ENCODE measurements at regions not wholly inside any gene's neighbourhood (a gene's known extent, or its start where the extent isn't known, plus 50 kb on each side); places are given as distances from the start of the nearest gene placed in this dataset.

DNA sequence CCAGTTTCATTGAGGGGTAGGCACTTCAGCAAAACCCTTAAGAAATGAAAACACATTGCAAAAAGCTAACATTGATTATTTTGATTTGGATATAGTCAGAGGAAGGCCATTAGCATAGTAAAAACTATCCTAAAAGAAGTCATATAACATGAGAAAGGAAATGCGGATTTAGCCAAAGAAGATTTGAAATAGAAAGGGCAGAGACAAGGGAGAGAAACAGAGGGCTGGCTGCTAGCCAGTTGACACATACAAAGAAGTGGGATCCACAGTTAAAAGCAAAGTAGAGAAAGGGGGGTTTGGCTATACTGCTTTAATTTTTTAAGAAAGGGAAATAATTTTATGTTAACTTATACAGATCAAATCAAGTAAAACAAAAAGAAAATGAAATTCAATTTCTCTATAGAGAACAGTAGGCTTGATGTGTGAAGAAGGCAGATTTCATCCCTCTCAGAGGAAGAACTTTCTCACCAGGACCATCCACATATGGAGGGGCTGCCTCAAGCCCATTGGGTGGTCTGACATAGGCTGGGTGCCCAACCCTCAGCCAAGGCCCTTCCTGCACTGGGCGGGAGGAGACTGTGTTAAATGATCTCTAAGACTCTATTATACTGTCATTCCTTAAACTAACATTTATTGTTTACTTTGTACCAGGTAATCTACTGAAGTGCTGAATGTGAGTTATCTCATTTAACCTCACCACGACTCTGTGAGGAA lies 420.3 kb downstream of the CCDC91 start:
- H3K4me2 ChIP-seq (ENCODE audit: control insufficient read depth, extremely low read depth, insufficient read depth, low read depth, low read length), result no peak overlapping the region
- H3K27ac ChIP-seq (ENCODE audit: control insufficient read depth, insufficient read depth, low read length), result no peak overlapping the region
- H3K9me1 ChIP-seq (ENCODE audit: control insufficient read depth, extremely low read depth, insufficient read depth, low read length), result no peaks in the 10 kb centered on the region
- no peaks in the 10 kb centered on the region for H4K20me1 ChIP-seq (ENCODE audit: control insufficient read depth, extremely low read depth, insufficient read depth, low read length)
- H3K9ac ChIP-seq (ENCODE audit: control insufficient read depth, extremely low read depth, insufficient read depth, low read length), result no peak overlapping the region
- no peaks in the 10 kb centered on the region for H3K79me2 ChIP-seq (ENCODE audit: control insufficient read depth, insufficient read depth, low read length)
- no peaks in the 10 kb centered on the region for H3K27me3 ChIP-seq (ENCODE audit: control insufficient read depth, extremely low read depth, insufficient read depth, low read length)
- FAIRE-seq (no peak), DNase-seq (ENCODE audit: low read depth, low spot score) (no peak)
- no peak overlapping the region for H2AFZ ChIP-seq (ENCODE audit: control insufficient read depth, low read length)
- dilution Hi-C loops (cut with MboI; ENCODE audit: extremely low pct_ligation_motif_present, low sequenced_read_pairs), result no loop called here
- H3K4me1 ChIP-seq (ENCODE audit: control insufficient read depth, extremely low read depth, insufficient read depth, low read length), result no peaks in the 10 kb centered on the region
- no peak overlapping the region for H3K4me3 ChIP-seq (ENCODE audit: control insufficient read depth in 2 of 3, extremely low read depth in 1 of 3, insufficient read depth in 2 of 3, low read depth in 1 of 3, low read length in 3 of 3)
- H3K36me3 ChIP-seq (ENCODE audit: control insufficient read depth in 2 of 2, extremely low read depth in 1 of 2, insufficient read depth in 2 of 2, low read length in 2 of 2), result no peaks in the 10 kb centered on the region
- no peaks in the 10 kb centered on the region for H3K9me3 ChIP-seq (ENCODE audit: control insufficient read depth, low read depth, low read length)
- TF ChIP-seq, protein P1, sequence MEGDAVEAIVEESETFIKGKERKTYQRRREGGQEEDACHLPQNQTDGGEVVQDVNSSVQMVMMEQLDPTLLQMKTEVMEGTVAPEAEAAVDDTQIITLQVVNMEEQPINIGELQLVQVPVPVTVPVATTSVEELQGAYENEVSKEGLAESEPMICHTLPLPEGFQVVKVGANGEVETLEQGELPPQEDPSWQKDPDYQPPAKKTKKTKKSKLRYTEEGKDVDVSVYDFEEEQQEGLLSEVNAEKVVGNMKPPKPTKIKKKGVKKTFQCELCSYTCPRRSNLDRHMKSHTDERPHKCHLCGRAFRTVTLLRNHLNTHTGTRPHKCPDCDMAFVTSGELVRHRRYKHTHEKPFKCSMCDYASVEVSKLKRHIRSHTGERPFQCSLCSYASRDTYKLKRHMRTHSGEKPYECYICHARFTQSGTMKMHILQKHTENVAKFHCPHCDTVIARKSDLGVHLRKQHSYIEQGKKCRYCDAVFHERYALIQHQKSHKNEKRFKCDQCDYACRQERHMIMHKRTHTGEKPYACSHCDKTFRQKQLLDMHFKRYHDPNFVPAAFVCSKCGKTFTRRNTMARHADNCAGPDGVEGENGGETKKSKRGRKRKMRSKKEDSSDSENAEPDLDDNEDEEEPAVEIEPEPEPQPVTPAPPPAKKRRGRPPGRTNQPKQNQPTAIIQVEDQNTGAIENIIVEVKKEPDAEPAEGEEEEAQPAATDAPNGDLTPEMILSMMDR (optimal IDR thresholded peaks at IDR 0.05 in 1 of 3, IDR thresholded peaks at IDR 0.05 in 1 of 3, conservative IDR thresholded peaks at IDR 0.05 in 1 of 3; ENCODE audit: extremely low read depth in 1 of 3, insufficient read depth in 2 of 3, low read length in 3 of 3), result no peak
- no peak for TF ChIP-seq EZH2 (IDR thresholded peaks at IDR 0.05; ENCODE audit: low read length)

DNA sequence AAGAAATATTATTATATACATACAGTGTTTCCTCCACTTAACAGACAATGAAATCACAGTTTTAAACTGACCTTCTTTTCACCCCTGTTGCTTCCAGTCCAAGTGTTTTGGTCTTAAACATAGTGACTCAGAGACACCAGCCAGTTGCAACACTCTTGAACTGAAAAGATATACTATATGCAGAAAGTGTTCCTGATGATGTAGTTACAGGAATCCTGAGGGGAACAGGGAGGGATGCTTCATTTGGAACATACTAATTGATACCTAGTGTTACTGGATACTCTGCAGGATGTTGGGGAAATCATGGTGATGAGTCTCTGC lies 420.8 kb downstream of the CCDC91 start:
- no peak overlapping the region for H2AFZ ChIP-seq (ENCODE audit: control insufficient read depth, low read length)
- H3K27me3 ChIP-seq (ENCODE audit: control insufficient read depth, extremely low read depth, insufficient read depth, low read length), result no peaks in the 10 kb centered on the region
- dilution Hi-C loops (cut with MboI; ENCODE audit: extremely low pct_ligation_motif_present, low sequenced_read_pairs), result no loop called here
- H3K4me1 ChIP-seq (ENCODE audit: control insufficient read depth, extremely low read depth, insufficient read depth, low read length), result no peaks in the 10 kb centered on the region
- H3K4me2 ChIP-seq (ENCODE audit: control insufficient read depth, extremely low read depth, insufficient read depth, low read depth, low read length), result no peak overlapping the region
- no peaks in the 10 kb centered on the region for H3K9me3 ChIP-seq (ENCODE audit: control insufficient read depth, low read depth, low read length)
- no peaks in the 10 kb centered on the region for H3K79me2 ChIP-seq (ENCODE audit: control insufficient read depth, insufficient read depth, low read length)
- H3K9me1 ChIP-seq (ENCODE audit: control insufficient read depth, extremely low read depth, insufficient read depth, low read length), result no peaks in the 10 kb centered on the region
- FAIRE-seq (no peak), DNase-seq (ENCODE audit: low read depth, low spot score) (no peak)
- H3K36me3 ChIP-seq (ENCODE audit: control insufficient read depth in 2 of 2, extremely low read depth in 1 of 2, insufficient read depth in 2 of 2, low read length in 2 of 2), result no peaks in the 10 kb centered on the region
- H3K9ac ChIP-seq (ENCODE audit: control insufficient read depth, extremely low read depth, insufficient read depth, low read length), result no peak overlapping the region
- no peak overlapping the region for H3K27ac ChIP-seq (ENCODE audit: control insufficient read depth, insufficient read depth, low read length)
- no peak overlapping the region for H3K4me3 ChIP-seq (ENCODE audit: control insufficient read depth in 2 of 3, extremely low read depth in 1 of 3, insufficient read depth in 2 of 3, low read depth in 1 of 3, low read length in 3 of 3)
- H4K20me1 ChIP-seq (ENCODE audit: control insufficient read depth, extremely low read depth, insufficient read depth, low read length), result no peaks in the 10 kb centered on the region
- TF ChIP-seq EZH2 (IDR thresholded peaks at IDR 0.05; ENCODE audit: low read length), result no peak
- TF ChIP-seq, protein P1 (optimal IDR thresholded peaks at IDR 0.05 in 1 of 3, IDR thresholded peaks at IDR 0.05 in 1 of 3, conservative IDR thresholded peaks at IDR 0.05 in 1 of 3; ENCODE audit: extremely low read depth in 1 of 3, insufficient read depth in 2 of 3, low read length in 3 of 3), result no peak

All from keratinocyte (primary cell).